Ishikawa (cell line): ENCODE measurements at regions not wholly inside any gene's neighbourhood (a gene's known extent, or its start where the extent isn't known, plus 50 kb on each side); places are given as distances from the start of the nearest gene placed in this dataset.

ENCODE experiments used
- CEBPB ChIP-seq: IDR thresholded peaks from 2 replicates; pipeline ENCODE4 v1.6.1; 2012
- CREB1 ChIP-seq: IDR thresholded peaks from 2 replicates; pipeline ENCODE4 v1.6.1; 2012; ENCODE audit warnings: low read depth
- EGR1 ChIP-seq: IDR thresholded peaks from 2 replicates; pipeline ENCODE4 v1.6.1; 2012
- EP300 ChIP-seq: IDR thresholded peaks from 2 replicates; pipeline ENCODE4 v1.6.1; 2012; ENCODE audit warnings: borderline replicate concordance
- FOXM1 ChIP-seq: IDR thresholded peaks from 2 replicates; pipeline ENCODE4 v1.6.1; 2012; ENCODE audit warnings: low read depth, borderline replicate concordance
- NFIC ChIP-seq: IDR thresholded peaks from 2 replicates; pipeline ENCODE4 v1.6.1; 2012
- RAD21 ChIP-seq: IDR thresholded peaks from 2 replicates; pipeline ENCODE4 v1.6.1; 2012; ENCODE audit warnings: low read depth
- TAF1 ChIP-seq: IDR thresholded peaks from 2 replicates; pipeline ENCODE4 v1.6.1; 2012; ENCODE audit warnings: low read depth, mild to moderate bottlenecking
- TCF12 ChIP-seq: IDR thresholded peaks from 2 replicates; pipeline ENCODE4 v1.6.1; 2012; ENCODE audit warnings: low read depth
- TEAD4 ChIP-seq: IDR thresholded peaks from 2 replicates; pipeline ENCODE4 v1.6.1; 2012
- YY1 ChIP-seq: IDR thresholded peaks from 2 replicates; pipeline ENCODE4 v1.6.1; 2012; ENCODE audit warnings: low read depth
- ZBTB7A ChIP-seq: IDR thresholded peaks from 2 replicates; pipeline ENCODE4 v1.6.1; 2012; ENCODE audit warnings: low read depth
- TF ChIP-seq, protein P1 (sequence below): IDR thresholded peaks from 2 replicates; pipeline ENCODE4 v1.6.1; 2012
- TF ChIP-seq, protein P2 (sequence below): IDR thresholded peaks from 2 replicates; pipeline ENCODE4 v1.6.1; 2012
- TF ChIP-seq, protein P3 (sequence below): IDR thresholded peaks from 2 replicates; pipeline ENCODE4 v1.6.1; 2012; ENCODE audit warnings: low read depth, mild to moderate bottlenecking

DNA sequence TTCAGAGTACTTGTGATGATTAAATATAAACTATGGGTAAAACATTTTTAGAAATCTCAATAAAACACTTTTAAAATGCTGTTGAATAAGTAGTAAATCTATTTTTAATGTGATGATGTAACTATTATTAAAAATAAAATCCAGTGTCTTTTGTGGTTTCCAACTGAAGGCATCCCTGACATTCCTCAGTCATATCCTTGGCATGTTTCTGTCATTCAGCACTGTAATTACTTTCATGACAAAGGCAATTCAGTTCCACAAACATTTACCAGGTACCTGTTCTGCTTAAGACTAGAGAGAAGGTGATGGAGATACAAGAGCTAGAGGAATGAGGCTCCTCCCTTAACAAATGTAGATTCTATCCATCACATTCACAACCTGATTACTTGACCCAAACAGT lies 518.7 kb upstream of the MAP3K7 start:
- TF ChIP-seq TEAD4 (no peak), TCF12 (no peak), CEBPB (no peak), FOXM1 (no peak), ZBTB7A (no peak), TAF1 (no peak), EGR1 (no peak), NFIC (no peak), EP300 (no peak), YY1 (no peak), RAD21 (no peak), CREB1 (no peak)
- TF ChIP-seq, protein P1, sequence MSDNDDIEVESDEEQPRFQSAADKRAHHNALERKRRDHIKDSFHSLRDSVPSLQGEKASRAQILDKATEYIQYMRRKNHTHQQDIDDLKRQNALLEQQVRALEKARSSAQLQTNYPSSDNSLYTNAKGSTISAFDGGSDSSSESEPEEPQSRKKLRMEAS = no peak
- TF ChIP-seq, protein P2, sequence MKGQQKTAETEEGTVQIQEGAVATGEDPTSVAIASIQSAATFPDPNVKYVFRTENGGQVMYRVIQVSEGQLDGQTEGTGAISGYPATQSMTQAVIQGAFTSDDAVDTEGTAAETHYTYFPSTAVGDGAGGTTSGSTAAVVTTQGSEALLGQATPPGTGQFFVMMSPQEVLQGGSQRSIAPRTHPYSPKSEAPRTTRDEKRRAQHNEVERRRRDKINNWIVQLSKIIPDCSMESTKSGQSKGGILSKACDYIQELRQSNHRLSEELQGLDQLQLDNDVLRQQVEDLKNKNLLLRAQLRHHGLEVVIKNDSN = no peak
- TF ChIP-seq, protein P3, sequence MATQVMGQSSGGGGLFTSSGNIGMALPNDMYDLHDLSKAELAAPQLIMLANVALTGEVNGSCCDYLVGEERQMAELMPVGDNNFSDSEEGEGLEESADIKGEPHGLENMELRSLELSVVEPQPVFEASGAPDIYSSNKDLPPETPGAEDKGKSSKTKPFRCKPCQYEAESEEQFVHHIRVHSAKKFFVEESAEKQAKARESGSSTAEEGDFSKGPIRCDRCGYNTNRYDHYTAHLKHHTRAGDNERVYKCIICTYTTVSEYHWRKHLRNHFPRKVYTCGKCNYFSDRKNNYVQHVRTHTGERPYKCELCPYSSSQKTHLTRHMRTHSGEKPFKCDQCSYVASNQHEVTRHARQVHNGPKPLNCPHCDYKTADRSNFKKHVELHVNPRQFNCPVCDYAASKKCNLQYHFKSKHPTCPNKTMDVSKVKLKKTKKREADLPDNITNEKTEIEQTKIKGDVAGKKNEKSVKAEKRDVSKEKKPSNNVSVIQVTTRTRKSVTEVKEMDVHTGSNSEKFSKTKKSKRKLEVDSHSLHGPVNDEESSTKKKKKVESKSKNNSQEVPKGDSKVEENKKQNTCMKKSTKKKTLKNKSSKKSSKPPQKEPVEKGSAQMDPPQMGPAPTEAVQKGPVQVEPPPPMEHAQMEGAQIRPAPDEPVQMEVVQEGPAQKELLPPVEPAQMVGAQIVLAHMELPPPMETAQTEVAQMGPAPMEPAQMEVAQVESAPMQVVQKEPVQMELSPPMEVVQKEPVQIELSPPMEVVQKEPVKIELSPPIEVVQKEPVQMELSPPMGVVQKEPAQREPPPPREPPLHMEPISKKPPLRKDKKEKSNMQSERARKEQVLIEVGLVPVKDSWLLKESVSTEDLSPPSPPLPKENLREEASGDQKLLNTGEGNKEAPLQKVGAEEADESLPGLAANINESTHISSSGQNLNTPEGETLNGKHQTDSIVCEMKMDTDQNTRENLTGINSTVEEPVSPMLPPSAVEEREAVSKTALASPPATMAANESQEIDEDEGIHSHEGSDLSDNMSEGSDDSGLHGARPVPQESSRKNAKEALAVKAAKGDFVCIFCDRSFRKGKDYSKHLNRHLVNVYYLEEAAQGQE = no peak

GRCh38 chr6:91099479-91099878 lies 512.6 kb upstream of the MAP3K7 start:
- no peak for TF ChIP-seq ZBTB7A
- no peak for TF ChIP-seq TEAD4
- no peak for TF ChIP-seq TAF1
- TF ChIP-seq FOXM1 = no peak
- TF ChIP-seq, protein P2 = no peak
- TF ChIP-seq EP300 = no peak
- no peak for TF ChIP-seq EGR1
- TF ChIP-seq, protein P1 = no peak
- TF ChIP-seq NFIC = no peak
- no peak for TF ChIP-seq YY1
- no peak for TF ChIP-seq CREB1
- no peak for TF ChIP-seq CEBPB
- TF ChIP-seq RAD21 = no peak

DNA sequence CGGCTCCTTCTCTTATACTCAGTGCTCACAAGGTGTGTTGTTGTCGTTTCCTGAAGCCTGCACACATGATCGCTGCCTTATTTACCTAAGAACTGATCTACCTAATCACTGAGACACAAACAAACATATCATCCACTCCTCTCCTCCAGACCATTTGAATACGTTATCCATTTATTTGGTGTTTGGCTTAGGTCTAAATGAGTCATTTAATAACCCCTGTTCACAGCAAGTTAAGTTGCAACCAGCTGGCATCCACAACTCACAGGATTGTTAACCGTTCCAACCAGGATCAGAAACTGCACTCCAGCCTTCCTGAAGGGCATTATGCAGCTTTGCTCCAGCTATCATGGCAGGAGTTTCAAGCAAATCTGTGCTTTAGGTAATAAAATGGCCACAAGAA lies 511.1 kb upstream of the MAP3K7 start:
- TF ChIP-seq CEBPB = no peak
- TF ChIP-seq ZBTB7A = no peak
- TF ChIP-seq, protein P3 = no peak
- no peak for TF ChIP-seq EP300
- no peak for TF ChIP-seq FOXM1

DNA sequence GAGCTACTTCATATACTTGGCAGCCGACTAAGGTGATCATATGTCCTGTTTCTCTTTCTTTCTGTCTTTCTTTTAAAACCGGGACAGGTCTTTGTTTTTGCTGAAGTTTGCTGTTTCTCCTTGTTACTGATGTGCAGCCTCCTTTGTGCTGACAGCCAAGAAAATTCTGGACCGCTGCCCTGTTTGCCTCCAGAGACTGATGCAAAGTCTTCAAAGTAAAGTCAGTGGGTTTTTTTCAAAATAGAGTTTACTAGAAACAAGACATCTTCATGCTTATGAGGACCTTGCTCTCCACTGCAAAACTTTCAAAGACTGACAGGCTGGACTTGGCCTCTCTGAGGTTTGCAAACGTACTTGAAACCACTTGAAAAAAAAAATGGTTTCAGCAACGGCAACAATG lies 510.5 kb upstream of the MAP3K7 start:
- no peak for TF ChIP-seq ZBTB7A
- TF ChIP-seq CEBPB = no peak
- TF ChIP-seq, protein P2 = no peak
- TF ChIP-seq EP300 = no peak
- TF ChIP-seq EGR1 = no peak
- no peak for TF ChIP-seq NFIC
- no peak for TF ChIP-seq CREB1
- TF ChIP-seq, protein P1 = no peak

- TF ChIP-seq, protein P1 = no peak
- TF ChIP-seq, protein P2 = no peak
- TF ChIP-seq ZBTB7A = no peak
- TF ChIP-seq TAF1 = no peak
- TF ChIP-seq FOXM1 = no peak
- TF ChIP-seq YY1 = no peak
- TF ChIP-seq TCF12 = no peak
- TF ChIP-seq, protein P3 = no peak
- no peak for TF ChIP-seq TEAD4
- no peak for TF ChIP-seq EGR1
- no peak for TF ChIP-seq RAD21
- no peak for TF ChIP-seq NFIC
- TF ChIP-seq EP300 = no peak
- no peak for TF ChIP-seq CREB1
- no peak for TF ChIP-seq CEBPB
These were observed 508.1 kb upstream of the MAP3K7 start for GRCh38 chr6:91094806-91095475.
